Stimulated activated memory B cell treated with anti-CD40 and anti-IgM and Interleukin-4, amounts not matched to agents 10 μg/mL and 1 μg/mL and 100 μg/mL, for 72 hours (primary cell): ENCODE measurements at regions not wholly inside any gene's neighbourhood (a gene's known extent, or its start where the extent isn't known, plus 50 kb on each side); places are given as distances from the start of the nearest gene placed in this dataset.

Experiments
- ATAC-seq: fragments of 150-1000 bp; cut with Tn5 transposase; 2 replicates; pipeline ENCODE4 v1.10.0; 2021
- H3K27ac Mint-ChIP-seq: one replicate; pipeline ENCODE4 v1.8.0; 2022; ENCODE audit warnings: mild to moderate bottlenecking, mixed read lengths
- H3K27me3 Mint-ChIP-seq: one replicate; pipeline ENCODE4 v1.8.0; 2022; ENCODE audit warnings: mixed read lengths
- H3K36me3 Mint-ChIP-seq: one replicate; pipeline ENCODE4 v1.8.0; 2022; ENCODE audit warnings: mixed read lengths
- H3K4me1 Mint-ChIP-seq: one replicate; pipeline ENCODE4 v1.8.0; 2022; ENCODE audit warnings: mixed read lengths
- H3K4me3 Mint-ChIP-seq: one replicate; pipeline ENCODE4 v1.8.0; 2022; ENCODE audit warnings: mild to moderate bottlenecking, moderate library complexity, mixed read lengths
- H3K9me3 Mint-ChIP-seq: one replicate; pipeline ENCODE4 v1.8.0; 2022; ENCODE audit warnings: mixed read lengths

DNA sequence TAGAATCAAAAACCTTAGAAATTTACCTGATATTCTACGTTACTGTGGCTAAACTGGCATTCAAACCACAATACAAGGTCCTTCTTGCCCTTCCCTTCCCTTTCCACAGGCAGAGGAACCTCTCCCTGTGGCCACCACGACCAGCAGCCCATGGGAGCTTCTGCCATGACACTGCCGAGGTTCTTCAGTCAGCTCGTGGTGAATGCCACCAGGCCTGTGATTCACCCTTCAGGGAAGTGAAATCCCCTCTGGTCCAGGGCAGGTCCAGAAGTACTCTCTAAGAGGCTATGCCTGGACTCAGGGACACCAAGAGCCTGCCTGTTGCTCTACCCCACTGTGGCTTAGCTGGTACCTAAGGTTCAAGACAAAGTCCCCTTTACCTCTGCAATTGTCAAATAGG is 123.0 kb downstream of the HTR1B start:
- Mint-ChIP-seq H3K27ac (no peak overlapping the region), H3K36me3 (no peaks in the 10 kb centered on the region), H3K4me3 (no peak overlapping the region), H3K27me3 (no peaks in the 10 kb centered on the region), H3K9me3 (peaks cover 3% of the 10 kb centered on the region), H3K4me1 (no peaks in the 10 kb centered on the region)
- ATAC-seq: no peak

DNA sequence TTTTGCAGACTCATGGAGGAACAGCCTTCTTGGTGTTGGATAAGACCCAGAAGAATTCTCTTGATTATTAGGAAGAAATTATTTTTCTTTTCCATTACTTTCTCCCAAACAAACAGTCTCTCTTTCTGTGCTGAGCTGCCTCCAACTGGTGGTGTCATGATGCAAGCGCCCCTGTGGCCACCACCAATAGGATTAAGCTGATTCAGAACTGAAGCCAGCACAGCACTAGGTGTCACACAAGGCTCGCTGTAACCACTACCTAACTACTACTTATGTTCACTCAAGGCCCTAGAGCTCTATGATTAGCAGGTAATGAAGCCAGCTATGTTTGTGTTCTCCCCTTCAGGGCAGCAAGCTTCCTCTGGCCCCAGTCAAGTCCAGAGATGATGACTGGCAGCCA is 123.4 kb downstream of the HTR1B start:
- no peaks in the 10 kb centered on the region for H3K4me1 Mint-ChIP-seq
- no peak for ATAC-seq
- H3K27me3 Mint-ChIP-seq: no peaks in the 10 kb centered on the region
- no peak overlapping the region for H3K4me3 Mint-ChIP-seq
- no peaks in the 10 kb centered on the region for H3K36me3 Mint-ChIP-seq
- peaks cover 3% of the 10 kb centered on the region for H3K9me3 Mint-ChIP-seq
- no peak overlapping the region for H3K27ac Mint-ChIP-seq

DNA sequence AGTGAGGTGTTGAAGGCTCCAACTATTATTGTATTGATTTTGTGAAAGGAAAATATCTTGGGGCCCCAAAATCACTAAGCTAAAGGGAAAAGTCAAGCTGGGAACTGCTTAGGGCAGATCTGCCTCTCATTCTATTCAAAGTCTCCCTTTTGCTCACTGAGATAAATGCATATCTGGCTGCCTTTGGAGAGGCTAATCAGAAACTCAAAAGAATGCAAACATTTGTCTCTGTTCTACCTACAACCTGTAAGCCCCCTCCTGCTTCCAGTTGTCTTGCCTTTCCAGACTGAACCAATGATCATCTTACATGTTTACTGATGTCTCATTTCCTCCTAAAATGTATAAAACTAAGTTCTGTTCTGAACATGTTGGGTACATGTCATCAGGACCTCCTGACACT is 125.9 kb downstream of the HTR1B start:
- Mint-ChIP-seq H3K27ac (no peak overlapping the region), H3K9me3 (peaks cover 3% of the 10 kb centered on the region)
- ATAC-seq: no peak

DNA sequence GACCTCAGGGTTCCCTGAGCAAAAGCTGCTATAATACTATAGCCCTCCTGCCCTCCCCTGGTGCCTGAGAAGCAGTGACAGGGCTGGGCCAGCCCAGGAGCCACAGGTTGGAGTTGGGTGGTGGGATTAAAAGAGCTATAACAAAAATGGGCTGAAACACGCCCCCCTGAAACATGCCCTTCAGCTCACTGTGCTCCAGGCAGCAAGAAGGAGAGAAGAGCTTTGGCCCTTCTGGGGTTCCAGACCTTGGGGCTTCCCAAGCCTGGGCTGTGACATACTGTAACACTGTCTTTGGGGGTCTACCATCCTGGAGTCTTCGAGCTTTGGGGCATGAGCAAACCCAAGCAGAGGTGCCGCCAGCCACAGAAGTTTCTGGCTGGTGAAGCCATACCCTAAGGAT is 129.2 kb downstream of the HTR1B start:
- Mint-ChIP-seq H3K9me3 (peaks cover 3% of the 10 kb centered on the region), H3K27ac (no peak overlapping the region), H3K36me3 (no peaks in the 10 kb centered on the region), H3K4me3 (no peak overlapping the region), H3K4me1 (no peaks in the 10 kb centered on the region), H3K27me3 (no peaks in the 10 kb centered on the region)
- ATAC-seq: peak; percentile 16

More for the DNA sequence above, 125.9 kb downstream of the HTR1B start:
- no peaks in the 10 kb centered on the region for H3K36me3 Mint-ChIP-seq
- H3K4me3 Mint-ChIP-seq: no peak overlapping the region
- no peaks in the 10 kb centered on the region for H3K4me1 Mint-ChIP-seq
- H3K27me3 Mint-ChIP-seq: no peaks in the 10 kb centered on the region

DNA sequence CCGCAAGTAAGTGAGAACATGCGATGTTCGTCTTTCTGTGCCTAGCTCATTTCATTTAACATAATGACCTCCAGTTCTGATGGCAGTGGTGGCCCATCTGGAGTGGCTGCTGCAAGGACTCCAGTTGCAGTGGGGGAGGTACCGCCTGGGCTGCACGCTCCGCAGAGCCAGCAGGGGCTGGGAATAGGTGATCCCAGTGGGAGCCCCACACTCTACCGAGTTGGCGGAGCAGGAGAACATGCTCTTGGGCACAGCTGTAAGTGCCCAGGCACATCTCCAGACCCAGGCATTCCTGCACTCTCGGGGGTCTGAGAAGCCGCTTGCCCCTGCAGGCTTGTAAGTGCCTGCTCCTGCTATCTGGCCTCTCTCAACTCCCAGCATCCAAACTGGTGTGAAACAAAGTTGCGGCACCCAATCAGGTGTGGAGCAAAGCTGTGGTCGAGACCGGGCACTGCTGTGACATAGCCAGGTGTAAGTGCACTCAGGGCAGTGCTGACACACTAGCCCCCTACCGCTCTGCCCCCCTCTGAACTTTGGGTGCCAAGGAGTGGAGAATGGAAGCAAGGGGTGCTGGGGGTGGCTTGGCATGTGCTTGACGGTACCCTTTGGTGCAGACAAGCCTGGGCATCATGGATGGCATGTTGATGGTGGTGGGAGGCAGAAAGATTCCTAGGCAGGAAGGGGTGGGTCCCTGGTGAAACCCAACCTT is 130.2 kb downstream of the HTR1B start:
- H3K4me1 Mint-ChIP-seq: no peaks in the 10 kb centered on the region
- H3K9me3 Mint-ChIP-seq: peaks cover 3% of the 10 kb centered on the region
- H3K27ac Mint-ChIP-seq: no peak overlapping the region
- H3K36me3 Mint-ChIP-seq: no peaks in the 10 kb centered on the region
- H3K4me3 Mint-ChIP-seq: no peak overlapping the region
- peak; percentile 31 for ATAC-seq
- H3K27me3 Mint-ChIP-seq: no peaks in the 10 kb centered on the region

DNA sequence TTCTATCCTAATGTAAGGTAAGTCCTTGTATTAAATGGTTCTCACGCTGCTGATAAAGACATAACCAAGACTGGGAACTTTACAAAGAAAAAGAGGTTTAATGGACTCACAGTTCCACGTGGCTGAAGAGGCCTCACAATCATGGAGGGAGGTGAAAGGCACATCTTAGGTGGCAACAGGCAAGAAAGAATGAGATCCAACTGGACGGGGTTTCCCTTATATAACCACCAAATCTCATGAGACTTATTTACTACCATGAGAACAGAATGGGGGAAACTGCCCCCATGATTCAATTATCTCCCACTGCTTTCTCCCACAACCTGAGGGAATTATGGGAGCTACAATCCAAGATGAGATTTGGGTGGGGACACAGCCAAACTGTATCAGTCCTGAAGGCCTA is 136.6 kb downstream of the HTR1B start:
- H3K4me1 Mint-ChIP-seq: no peaks in the 10 kb centered on the region
- no peaks in the 10 kb centered on the region for H3K27me3 Mint-ChIP-seq
- peaks cover 3% of the 10 kb centered on the region for H3K9me3 Mint-ChIP-seq

DNA sequence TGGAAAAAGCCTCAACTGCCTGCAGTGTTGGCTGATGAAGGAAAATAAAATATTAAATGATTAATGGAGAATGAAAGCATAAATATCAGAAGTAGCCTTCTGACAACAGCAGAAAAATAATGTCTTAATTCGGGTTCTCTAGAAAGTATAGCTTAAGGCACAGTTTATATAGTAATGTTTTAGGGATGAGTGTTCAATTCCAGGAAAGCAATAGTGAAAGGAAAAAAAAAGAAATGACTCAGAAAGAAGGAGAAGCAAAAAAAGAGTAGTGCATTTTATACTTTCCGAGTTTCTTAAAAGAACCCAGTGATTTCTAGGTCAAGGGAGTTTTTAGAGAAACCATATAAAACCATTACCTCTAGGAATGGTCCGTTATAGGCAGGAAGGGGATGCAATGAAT is 137.3 kb downstream of the HTR1B start:
- Mint-ChIP-seq H3K27ac (no peak overlapping the region), H3K9me3 (peaks cover 3% of the 10 kb centered on the region), H3K4me1 (no peaks in the 10 kb centered on the region), H3K4me3 (no peak overlapping the region), H3K36me3 (no peaks in the 10 kb centered on the region), H3K27me3 (no peaks in the 10 kb centered on the region)
- no peak for ATAC-seq

More for the DNA sequence above, 136.6 kb downstream of the HTR1B start:
- ATAC-seq: no peak
- no peak overlapping the region for H3K27ac Mint-ChIP-seq
- H3K36me3 Mint-ChIP-seq: no peaks in the 10 kb centered on the region
- H3K4me3 Mint-ChIP-seq: no peak overlapping the region

DNA sequence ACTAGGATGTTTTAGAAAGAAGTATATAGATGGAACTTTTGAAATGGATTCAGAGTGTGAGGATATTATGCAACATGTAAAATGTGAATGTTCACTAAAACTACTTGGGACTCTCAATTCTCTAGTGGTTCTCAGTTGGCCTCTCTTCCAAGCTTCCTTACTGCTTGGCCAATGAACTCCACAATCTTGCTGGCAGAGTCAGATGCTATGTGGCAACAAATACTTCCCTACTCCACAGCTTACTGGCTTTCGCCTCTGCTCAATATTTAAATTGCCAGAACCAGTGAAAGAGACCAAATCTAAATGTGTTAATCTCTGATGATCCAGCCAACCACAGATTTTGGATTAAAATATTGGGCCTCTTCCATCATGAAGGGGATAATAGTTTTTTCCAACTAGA is 138.4 kb downstream of the HTR1B start:
- H3K9me3 Mint-ChIP-seq: peaks cover 3% of the 10 kb centered on the region
- H3K27me3 Mint-ChIP-seq: no peaks in the 10 kb centered on the region
- H3K27ac Mint-ChIP-seq: no peak overlapping the region
- no peaks in the 10 kb centered on the region for H3K36me3 Mint-ChIP-seq
- ATAC-seq: no peak
- no peaks in the 10 kb centered on the region for H3K4me1 Mint-ChIP-seq
- no peak overlapping the region for H3K4me3 Mint-ChIP-seq

DNA sequence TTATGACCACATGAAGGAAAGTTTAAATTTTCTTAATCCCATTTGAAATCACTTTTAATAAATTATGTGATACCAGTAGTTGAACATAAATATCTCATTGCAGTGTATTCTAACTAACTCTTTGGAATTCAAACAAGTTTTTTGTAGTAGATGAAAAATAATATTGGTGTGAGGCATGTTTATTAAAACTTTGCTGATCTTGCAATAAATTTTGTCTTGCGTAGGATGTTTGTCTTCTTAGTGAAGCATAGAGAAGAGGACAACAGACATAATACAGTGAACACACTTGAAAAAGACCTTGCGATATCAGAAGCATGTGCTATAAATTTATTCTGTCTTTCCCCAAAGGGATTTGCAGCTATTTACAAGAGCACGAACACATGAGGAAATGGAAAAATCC is 140.7 kb downstream of the HTR1B start:
- no peak overlapping the region for H3K27ac Mint-ChIP-seq
- no peaks in the 10 kb centered on the region for H3K27me3 Mint-ChIP-seq
- ATAC-seq: no peak
- no peaks in the 10 kb centered on the region for H3K36me3 Mint-ChIP-seq
- H3K4me3 Mint-ChIP-seq: no peak overlapping the region
- H3K9me3 Mint-ChIP-seq: peaks cover 3% of the 10 kb centered on the region
- no peaks in the 10 kb centered on the region for H3K4me1 Mint-ChIP-seq

DNA sequence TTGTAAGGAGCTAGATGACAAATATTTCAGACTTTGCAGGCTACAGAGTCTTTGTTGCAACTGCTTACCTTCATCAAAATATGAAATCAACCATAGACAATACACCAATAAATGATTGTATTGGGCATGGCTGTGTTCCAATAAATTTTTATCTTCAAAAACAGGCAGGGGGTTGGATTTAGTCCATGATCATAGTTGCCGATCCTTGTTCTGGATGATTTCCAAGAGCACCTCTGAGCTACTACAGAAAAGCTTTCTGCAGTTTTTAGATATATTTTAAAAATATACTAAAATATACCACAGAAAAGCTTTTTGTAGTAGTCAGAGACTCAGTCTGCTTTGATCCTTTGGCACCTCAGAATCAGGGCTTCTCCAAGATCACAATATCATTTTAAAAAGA is 145.0 kb downstream of the HTR1B start:
- H3K36me3 Mint-ChIP-seq: no peaks in the 10 kb centered on the region
- no peaks in the 10 kb centered on the region for H3K27me3 Mint-ChIP-seq
- H3K4me3 Mint-ChIP-seq: no peak overlapping the region
- no peak for ATAC-seq
- no peaks in the 10 kb centered on the region for H3K4me1 Mint-ChIP-seq
- H3K9me3 Mint-ChIP-seq: peaks cover 2% of the 10 kb centered on the region
- H3K27ac Mint-ChIP-seq: no peak overlapping the region

DNA sequence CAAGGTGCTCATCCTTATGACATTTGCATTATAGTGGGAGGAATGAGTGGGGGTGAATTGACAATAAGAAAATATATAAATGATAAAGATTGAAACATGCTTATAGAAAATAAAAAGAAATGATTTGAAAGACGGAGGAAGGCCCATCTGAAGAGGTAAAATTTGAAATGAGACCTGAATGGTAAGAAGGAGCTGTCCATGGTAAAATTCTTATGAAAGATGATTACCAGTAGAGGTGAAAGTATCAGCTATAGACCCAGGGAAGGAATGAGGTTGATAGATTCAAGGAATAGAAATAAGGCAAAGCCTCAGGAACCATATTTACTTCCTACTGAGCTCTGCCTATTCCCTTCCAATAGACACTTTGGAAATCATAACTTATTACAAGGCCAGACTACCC is 149.7 kb downstream of the HTR1B start:
- H3K27me3 Mint-ChIP-seq: no peaks in the 10 kb centered on the region
- no peaks in the 10 kb centered on the region for H3K36me3 Mint-ChIP-seq
- ATAC-seq: no peak
- no peaks in the 10 kb centered on the region for H3K4me1 Mint-ChIP-seq
- H3K27ac Mint-ChIP-seq: no peak overlapping the region
- H3K9me3 Mint-ChIP-seq: peaks cover 3% of the 10 kb centered on the region
- no peak overlapping the region for H3K4me3 Mint-ChIP-seq

DNA sequence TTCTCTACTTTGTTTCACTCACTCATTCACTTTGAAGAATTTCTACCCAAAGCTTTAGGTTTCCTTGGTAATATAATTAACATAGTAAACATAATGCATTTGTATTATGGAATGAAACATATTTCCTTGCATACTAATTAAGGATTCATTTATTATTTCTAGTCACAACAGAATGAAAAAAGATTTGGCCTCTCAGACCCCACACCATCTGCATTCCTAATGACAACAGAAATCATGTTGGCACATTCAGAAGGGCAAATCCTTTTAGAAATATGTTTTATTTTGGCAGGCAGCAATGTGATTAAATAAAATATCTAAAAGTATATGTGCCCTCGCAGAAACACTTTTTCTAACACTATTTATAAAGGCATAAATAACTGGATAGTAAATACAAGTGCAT is 163.4 kb downstream of the HTR1B start:
- H3K27me3 Mint-ChIP-seq: no peaks in the 10 kb centered on the region
- H3K36me3 Mint-ChIP-seq: no peaks in the 10 kb centered on the region

DNA sequence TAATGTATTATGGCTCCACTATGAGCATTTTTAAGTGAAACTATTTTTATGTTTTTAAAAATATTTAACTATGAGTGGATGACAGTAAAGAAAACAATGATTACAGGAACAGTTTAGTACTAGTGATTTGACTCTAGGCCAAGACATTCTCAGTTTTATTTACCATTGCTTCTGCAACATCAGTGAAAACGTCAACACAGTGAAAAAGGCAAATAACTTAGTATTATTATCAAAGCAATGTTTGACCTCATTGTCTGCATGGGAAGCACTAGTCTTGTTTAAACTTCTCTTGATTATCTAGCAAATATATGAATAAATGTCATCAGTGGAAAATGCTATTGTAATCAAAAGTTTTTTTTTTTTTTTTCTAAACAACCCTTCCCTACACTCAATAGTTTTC is 165.0 kb downstream of the HTR1B start:
- ATAC-seq: no peak
- H3K36me3 Mint-ChIP-seq: no peaks in the 10 kb centered on the region
- no peaks in the 10 kb centered on the region for H3K4me1 Mint-ChIP-seq
- H3K4me3 Mint-ChIP-seq: no peak overlapping the region
- no peaks in the 10 kb centered on the region for H3K27me3 Mint-ChIP-seq
- H3K9me3 Mint-ChIP-seq: peaks cover 13% of the 10 kb centered on the region
- H3K27ac Mint-ChIP-seq: no peak overlapping the region

More for the DNA sequence above, 163.4 kb downstream of the HTR1B start:
- peaks cover 19% of the 10 kb centered on the region for H3K9me3 Mint-ChIP-seq
- H3K27ac Mint-ChIP-seq: no peak overlapping the region
- no peaks in the 10 kb centered on the region for H3K4me1 Mint-ChIP-seq
- H3K4me3 Mint-ChIP-seq: no peak overlapping the region
- ATAC-seq: no peak

DNA sequence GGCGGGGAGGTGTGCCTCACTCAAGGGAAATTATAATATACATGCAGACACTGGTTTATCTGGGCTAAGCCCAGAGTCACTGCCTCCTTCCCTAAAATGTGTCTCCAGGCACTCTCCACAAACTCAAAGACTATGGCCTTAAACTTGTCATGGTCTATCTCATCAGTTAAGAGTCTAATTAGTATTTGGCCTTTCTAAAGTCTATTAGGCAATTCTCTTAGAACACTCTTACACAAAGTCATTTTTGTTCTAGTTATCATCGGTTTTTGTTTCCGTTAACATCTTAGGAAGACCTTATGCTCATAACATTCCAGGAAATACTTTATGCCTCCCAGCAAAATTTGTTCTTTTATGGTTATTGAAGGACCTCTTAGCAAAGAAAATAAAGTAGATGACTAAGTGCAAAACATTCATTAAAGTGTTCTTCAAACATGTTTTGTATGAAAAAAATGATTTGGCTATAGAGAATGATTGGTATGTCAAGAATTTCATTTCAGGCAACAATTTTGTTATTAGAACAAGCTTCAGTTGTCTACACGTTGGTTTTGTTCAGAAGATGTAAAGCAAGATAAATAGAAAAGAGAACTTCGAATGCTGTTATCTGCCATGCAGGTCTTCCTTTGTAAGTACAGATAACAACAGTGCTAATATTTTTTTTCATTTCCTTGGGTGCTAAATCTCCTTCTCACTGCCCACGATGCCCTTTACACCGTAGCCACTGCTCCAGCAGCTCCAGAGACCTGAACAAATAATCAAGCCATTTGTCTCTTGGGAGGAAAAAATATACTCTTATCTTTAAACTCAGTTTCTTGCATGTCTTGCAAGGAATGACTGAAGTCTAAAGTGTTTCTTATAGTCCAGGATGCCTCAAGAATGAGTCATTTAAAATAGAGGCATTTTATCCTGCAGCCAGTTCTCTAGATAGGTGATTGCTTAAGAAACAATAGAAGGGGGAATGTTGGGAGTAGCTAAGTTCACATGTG is 170.4 kb downstream of the HTR1B start:
- Mint-ChIP-seq H3K9me3 (no peaks in the 10 kb centered on the region), H3K4me3 (no peak overlapping the region), H3K36me3 (no peaks in the 10 kb centered on the region), H3K27me3 (no peaks in the 10 kb centered on the region), H3K27ac (no peak overlapping the region), H3K4me1 (no peaks in the 10 kb centered on the region)
- no peak for ATAC-seq

DNA sequence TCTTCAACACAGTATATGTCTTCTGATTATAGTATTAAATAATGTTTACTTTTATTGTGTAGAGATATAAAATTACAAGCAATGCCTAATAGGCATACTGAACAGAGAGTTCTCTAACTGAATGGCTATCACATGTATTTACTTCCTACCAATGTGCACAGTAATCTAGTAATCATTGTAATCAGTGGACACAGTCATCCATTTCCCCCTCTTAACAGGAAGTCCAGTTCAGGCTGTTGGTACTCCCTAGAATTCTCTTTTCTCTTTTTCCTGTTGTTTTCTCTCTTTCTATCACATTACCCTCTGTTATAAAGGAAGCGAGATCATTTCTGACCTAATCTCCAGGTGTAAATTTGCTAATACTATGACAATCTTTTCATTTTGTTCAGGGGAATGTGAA is 172.5 kb downstream of the HTR1B start:
- Mint-ChIP-seq H3K27me3 (no peaks in the 10 kb centered on the region), H3K27ac (no peak overlapping the region), H3K9me3 (no peaks in the 10 kb centered on the region), H3K4me1 (no peaks in the 10 kb centered on the region), H3K4me3 (no peak overlapping the region), H3K36me3 (no peaks in the 10 kb centered on the region)
- no peak for ATAC-seq

DNA sequence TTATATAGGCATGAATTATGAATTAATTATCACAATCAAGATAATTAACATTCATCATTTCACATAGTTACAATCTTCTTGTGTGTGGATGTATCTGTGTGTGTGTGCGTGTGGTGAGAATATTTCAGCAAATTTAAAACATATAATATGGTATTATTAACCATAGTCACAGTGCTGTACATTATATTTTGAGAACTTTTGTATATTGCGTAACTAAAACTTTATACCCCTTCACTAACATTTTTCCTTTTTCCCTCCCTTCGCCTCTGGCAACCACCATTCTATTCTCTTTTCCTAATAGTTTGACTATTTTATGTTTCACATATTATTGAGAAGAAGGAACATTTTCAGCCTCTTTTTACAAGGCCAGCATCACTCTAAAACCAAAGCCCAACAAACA is 176.8 kb downstream of the HTR1B start:
- no peaks in the 10 kb centered on the region for H3K36me3 Mint-ChIP-seq
- H3K4me3 Mint-ChIP-seq: no peak overlapping the region
- no peaks in the 10 kb centered on the region for H3K27me3 Mint-ChIP-seq
- no peak overlapping the region for H3K27ac Mint-ChIP-seq
- H3K4me1 Mint-ChIP-seq: no peaks in the 10 kb centered on the region
- no peak for ATAC-seq
- H3K9me3 Mint-ChIP-seq: no peaks in the 10 kb centered on the region
